ENCODE measurements at regions not wholly inside any gene's neighbourhood (a gene's known extent, or its start where the extent isn't known, plus 50 kb on each side); places are given as distances from the start of the nearest gene placed in this dataset.
"Not testable (repeated sequence)": the region's sequence is repeated elsewhere in the genome, so short reads cannot be mapped to it uniquely, and the experiment has no call there.

DNA sequence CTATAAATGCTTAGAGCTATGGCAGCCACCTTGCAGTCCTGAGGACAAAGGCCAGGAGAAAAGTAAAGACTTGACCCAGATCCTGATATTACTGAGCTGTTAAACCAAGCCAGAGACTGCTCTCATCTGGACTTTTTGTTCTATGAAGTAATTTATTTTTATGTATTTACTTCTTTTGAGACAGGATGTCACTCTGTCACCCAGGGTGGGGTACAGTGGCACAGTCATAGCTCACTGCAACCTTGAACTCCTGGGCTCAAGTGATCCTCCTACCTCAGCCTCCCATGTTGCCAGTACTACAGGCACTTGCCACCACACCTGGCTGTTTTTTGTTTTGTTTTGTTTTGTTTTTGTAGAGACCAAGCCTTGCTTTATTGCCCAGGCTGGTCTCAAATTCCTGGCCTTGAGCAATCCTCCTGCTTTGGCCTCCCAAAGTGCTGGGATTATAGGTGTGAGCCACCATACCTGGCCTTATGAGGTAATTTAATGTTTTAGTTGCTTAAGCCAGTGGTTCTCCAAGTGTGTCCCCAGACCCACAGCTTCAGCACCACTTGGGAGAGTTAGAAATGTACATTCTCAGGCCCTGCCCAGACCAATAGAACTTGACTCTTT lies 112.1 kb downstream of the COPRS start:
- no peak for DNase-seq

GRCh38 chr17:31745964-31746600 lies 113.0 kb downstream of the COPRS start:
- DNase-seq = peak; percentile 64

- no peak for DNase-seq
Measured at GRCh38 chr17:31744511-31744951, 114.5 kb downstream of the COPRS start.

- DNase-seq = no peak
Measured at GRCh38 chr17:31743797-31744196, 115.2 kb downstream of the COPRS start.

DNA sequence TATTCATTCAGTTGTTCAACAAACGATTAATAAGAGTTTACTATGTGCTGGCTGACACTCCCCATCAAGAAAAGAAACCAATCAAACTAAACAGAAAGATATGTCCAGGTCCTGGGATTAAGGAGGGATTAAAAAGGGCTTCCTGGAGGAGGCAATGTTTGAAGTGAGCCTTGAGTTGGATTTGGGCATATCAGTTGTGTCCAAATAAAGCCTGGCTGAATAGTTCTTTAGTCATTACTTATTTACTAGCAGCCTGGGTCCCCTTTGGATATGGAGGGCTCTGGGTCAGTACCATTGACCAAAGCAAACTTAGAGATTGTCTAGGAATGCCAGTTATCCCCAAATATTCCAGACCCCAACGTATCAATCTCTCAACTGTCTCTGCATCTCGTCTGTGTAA lies 117.7 kb downstream of the COPRS start:
- DNase-seq = no peak

DNA sequence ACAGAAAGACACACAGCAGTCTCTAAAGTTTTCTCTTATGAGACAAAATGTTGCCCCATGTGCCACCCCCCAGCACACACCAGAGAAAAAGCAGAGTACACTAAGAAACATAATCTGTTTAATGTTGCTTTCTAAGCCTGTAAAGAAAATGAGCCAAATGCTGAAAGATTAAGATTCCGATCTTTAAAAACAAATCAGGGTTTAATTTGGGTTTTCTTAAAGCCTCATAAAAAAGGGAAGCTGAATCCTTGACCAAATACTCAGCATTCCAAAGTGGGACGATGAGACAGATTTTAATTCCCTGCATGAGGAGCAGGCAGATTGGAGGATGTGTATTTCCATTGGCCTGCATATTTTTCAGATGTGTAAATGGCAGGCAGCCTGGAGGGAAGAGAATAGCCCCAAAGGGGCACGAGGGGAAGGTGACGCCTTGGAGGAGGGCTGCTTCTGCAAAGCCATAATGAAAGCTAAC lies 118.4 kb downstream of the COPRS start:
- peak; percentile 4 for DNase-seq

GRCh38 chr17:31738996-31739699 lies 119.9 kb downstream of the COPRS start:
- DNase-seq = no peak

DNA sequence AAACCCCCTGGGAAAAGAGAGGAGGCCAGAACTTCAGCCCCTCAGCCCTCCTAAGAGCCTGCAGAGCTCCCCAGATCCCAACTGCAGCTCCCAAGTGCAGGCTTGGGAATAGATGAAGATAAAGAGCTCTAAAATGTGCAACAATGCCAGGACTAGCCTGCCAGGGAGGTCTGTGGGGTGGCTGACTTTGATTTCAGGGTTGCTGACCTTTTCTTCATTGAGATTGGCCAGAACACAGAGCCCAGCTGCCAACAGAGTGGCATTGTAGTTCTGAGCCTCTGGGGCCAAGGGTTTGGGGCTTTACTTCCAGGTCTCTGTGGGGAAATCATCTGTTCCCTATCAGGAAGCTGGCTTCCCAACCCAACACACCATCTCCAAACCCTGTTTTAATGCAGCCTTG lies 120.6 kb downstream of the COPRS start:
- DNase-seq = no peak

DNA sequence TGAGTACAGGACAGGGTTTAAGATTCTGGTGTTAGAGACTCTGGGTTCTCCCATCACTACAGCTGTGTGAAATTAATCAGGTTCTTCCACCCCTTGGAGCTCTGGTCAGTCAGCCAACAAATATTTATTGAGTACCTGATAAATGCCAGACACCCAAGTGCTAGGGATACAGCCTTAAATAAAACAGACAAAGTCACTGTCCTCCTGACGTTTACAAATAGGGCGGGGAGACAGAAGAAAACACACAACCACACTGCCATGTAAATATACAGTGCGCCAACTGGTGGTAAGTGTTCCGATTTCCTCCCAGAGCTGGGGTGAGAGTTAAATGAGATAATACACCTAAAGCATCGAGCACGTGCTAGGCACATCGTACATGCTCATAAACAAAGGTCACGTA lies 121.0 kb downstream of the COPRS start:
- DNase-seq = no peak

- no peak for DNase-seq
Measured at GRCh38 chr17:31736855-31737625, 122.0 kb downstream of the COPRS start.

- no peak for DNase-seq
Measured at GRCh38 chr17:31733326-31733725, 125.7 kb downstream of the COPRS start.

DNA sequence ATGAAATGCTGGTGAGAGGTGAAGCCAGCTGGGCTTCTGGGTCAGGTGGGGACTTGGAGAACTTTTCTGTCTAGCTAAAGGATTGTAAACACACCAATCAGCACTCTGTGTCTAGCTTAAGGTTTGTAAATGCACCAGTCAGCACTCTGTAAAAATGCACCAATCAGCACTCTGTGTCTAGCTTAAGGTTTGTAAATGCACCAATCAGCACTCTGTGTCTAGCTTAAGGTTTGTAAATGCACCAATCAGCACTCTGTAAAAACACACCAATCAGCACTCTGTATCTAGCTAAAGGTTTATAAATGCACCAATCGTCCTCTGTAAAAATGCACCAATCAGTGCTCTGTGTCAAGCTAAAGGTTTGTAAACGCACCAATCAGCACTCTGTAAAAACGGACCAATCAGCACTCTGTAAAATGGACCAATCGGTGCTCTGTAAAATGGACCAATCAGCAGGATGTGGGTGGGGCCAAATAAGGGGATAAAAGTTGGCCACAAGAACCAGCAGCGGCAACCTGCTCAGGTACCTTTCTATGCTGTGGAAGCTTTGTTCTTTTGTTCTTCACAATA lies 127.4 kb downstream of the COPRS start:
- DNase-seq = not testable (repeated sequence)

- no peak for DNase-seq
Measured at GRCh38 chr17:31731118-31731517, 127.9 kb downstream of the COPRS start.

DNA sequence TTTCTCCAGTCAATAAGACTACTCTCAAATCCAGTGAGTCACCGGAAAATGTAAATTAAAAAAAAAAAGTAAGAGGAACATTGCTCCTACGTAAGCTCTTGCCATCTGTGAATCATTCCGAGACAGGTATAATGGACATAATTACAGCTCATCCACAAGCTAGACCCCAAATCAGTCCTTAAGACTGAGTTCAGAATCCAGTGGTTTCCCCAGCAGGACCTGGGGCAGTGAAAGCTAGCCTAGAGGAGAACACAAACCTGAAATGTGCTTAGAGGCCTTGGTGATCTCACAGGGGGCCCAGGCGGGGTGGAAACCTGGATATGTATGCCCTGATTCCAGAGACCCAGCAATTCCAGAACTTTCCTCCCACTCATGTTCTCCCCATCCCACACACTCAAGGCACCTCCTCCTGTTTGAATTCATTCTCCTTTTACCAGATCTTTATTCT lies 132.0 kb downstream of the COPRS start:
- DNase-seq = peak; percentile 13

DNA sequence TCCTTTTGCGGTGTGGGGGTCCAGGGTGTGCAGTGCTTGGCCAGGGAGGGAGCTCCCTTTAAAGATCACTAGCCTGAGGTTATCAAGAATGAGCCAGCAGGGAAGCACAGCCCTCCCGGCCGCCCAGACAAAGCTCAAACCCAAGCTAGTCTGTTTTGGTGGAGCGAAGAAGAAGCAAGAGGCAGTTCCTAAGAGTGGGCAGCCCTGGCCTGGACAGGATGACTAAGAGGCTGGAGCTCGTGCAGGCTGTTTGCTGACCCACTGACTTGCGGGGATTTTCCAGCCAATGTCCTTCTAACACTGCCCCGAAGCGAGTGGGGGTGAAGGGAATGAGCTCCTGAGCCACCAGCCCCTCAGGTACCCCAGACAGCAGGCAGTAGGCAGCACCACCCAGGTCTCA lies 134.4 kb downstream of the COPRS start:
- DNase-seq = no peak

DNA sequence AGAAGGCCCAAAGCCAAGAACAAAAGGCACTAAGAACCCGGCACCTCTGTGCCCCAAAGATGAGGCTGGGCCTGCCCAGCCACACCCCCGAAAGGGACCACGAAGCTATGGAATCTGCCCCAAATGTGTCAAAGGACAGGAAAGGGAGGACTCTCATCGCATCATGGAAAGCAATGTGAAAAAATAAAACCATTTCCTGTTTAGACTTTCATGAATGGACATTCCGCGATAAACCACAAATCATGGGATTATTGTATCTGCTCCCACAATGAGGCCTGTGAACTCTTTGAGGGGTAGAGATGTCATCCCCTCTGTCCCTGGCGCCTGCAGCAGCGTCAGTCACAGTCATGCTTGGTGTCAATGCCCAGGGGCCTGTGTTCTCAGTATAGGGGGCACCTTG lies 135.0 kb downstream of the COPRS start:
- DNase-seq = no peak

DNA sequence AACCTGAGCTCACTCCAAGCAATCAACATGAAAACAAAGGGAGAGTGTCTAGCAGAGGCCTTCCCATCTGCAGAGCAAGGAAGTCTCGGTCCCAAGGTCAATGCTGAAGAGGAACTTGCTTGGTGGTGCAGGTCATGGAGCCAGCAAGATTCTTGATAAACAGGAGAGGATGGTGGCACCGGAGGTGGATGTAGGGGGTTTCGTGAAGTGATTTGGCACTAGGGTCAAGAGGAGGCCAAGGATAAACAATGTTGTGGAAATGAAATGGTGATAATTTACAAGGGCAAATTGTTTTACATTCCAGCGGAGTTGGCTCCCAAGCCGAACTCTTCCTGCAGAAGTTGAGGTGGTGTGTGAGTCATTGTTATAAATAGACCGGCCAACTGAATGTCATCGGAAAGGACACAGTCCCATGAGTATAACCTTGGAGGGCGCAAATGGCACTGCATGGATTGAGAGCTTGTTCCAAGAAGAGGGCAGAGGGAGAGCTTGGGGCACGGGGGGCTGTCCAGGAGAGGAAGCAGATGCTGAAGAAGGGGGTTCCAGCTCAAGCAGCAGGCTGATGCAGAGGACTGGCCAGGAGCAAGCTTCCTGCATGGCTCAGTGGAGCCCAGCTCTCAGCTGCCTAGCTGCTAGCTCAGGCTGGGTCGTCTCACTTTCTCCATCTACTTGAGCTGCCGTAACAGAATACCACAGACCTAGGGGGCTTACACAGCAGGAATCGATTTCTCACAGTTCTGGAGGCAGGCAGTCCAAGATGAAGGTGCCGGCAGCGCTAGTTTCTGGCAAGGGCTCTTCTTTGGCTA lies 136.6 kb downstream of the COPRS start:
- no peak for DNase-seq

DNA sequence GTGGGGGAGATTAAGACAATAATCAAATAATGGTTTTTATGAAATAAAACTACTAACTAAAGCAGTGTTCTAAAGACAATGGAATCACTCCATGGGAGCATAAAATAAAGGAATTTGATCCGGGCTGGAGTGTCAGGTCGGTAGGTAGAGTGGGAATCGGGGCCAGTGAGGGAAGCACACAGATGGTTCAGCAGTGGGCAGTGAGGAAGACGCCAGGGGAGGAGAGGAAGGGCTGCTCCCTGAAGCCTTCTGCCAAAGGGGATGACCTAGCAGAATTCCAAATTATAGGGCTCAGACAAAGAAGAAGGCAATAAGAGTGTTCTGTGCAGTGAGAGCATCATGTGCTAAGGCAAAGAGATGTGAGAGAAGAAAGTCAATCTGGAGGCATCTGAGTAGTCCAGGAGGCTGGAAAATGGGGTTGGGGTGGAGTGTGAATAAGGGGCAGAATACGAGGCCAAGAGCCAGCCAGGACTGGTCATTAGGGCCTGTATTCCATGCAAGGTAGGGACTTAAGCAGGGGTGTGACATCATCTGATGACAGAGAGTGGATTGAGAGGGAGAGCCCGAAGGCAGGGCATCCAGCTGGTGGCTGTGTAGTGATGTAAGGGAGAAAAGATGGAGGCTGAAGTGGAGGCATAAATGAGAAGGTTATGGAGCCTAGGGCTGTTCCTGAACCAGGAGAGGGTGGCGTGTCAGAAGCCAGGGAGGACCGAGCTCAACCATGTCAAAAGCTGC lies 137.6 kb downstream of the COPRS start:
- DNase-seq = no peak

GRCh38 chr17:31717251-31717650 lies 141.8 kb downstream of the COPRS start:
- DNase-seq = not testable (repeated sequence)

GRCh38 chr17:31715446-31715845 lies 143.6 kb downstream of the COPRS start:
- DNase-seq = no peak

DNA sequence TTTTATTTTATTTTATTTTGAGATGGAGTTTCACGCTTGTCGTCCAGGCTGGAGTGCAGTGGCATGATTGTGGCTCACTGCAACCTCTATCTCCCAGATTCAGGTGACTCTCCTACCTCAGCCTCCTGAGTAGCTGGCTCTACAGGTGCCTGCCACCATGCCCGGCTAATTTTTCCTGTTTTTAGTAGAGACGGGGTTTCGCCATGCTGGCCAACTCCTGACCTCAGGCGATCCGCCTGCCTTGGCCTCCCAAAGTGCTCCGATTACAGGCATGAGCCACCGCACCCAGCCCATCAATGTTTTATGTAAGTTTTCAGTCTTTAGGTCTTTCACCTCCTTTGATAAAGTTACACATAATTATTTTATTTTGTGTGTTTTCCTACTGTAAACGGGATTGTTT lies 154.6 kb downstream of the COPRS start:
- no peak for DNase-seq
